GM23338 (cell line): ENCODE measurements at regions not wholly inside any gene's neighbourhood (a gene's known extent, or its start where the extent isn't known, plus 50 kb on each side); places are given as distances from the start of the nearest gene placed in this dataset.

Experiments used
- ATAC-seq: fragments of 200-7000 bp; cut with Tn5 transposase; 3 replicates; pipeline ENCODE4 v1.9.1; 2020
- DNase-seq: peaks from one replicate; pipeline ENCODE4 v3.0.0-alpha.2; 2015; ENCODE audit warnings: low spot score
- H2AFZ ChIP-seq: fragments of 200-600 bp; sonication (generic); 2 replicates; pipeline ENCODE4 v1.8.0; 2016; ENCODE audit warnings: antibody characterized with exemption, mild to moderate bottlenecking, moderate library complexity
- H3F3A ChIP-seq: fragments of 200-600 bp; sonication (generic); replicated peaks from 2 replicates; pipeline ENCODE4 v1.8.0; 2017; ENCODE audit warnings: antibody characterized with exemption, mixed run types, low read depth
- H3K27ac ChIP-seq: fragments of 200-600 bp; sonication (generic); 2 replicates; pipeline ENCODE4 v1.6.1; 2016; ENCODE audit warnings: low read depth
- H3K27me3 ChIP-seq: fragments of 200-600 bp; sonication (generic); 2 replicates; pipeline ENCODE4 v1.8.0; 2016; ENCODE audit warnings: mild to moderate bottlenecking, mixed run types, moderate library complexity; ENCODE audit not compliant: insufficient read depth
- H3K36me3 ChIP-seq: fragments of 200-600 bp; sonication (generic); 2 replicates; pipeline ENCODE4 v1.8.0; 2016; ENCODE audit warnings: mild to moderate bottlenecking; ENCODE audit not compliant: insufficient read depth
- H3K4me1 ChIP-seq: fragments of 200-600 bp; sonication (generic); 2 replicates; pipeline ENCODE4 v1.8.0; 2016; ENCODE audit warnings: mild to moderate bottlenecking, moderate library complexity; ENCODE audit not compliant: insufficient read depth
- H3K4me2 ChIP-seq: fragments of 200-600 bp; sonication (generic); 2 replicates; pipeline ENCODE4 v1.7.1; 2017; ENCODE audit warnings: mixed run types
- H3K4me3 ChIP-seq: fragments of 200-600 bp; sonication (generic); 2 replicates; pipeline ENCODE4 v1.6.1; 2016; ENCODE audit warnings: mixed run types
- H3K79me2 ChIP-seq: fragments of 200-600 bp; sonication (generic); replicated peaks from 2 replicates; pipeline ENCODE4 v1.8.0; 2017; ENCODE audit warnings: mild to moderate bottlenecking; ENCODE audit not compliant: insufficient read depth
- H3K9me2 ChIP-seq: fragments of 200-600 bp; sonication (generic); 2 replicates; pipeline ENCODE4 v1.8.0; 2017; ENCODE audit not compliant: insufficient read depth
- H4K20me1 ChIP-seq: fragments of 200-600 bp; sonication (generic); replicated peaks from 2 replicates; pipeline ENCODE4 v1.8.0; 2017; ENCODE audit warnings: mild to moderate bottlenecking; ENCODE audit not compliant: insufficient read depth
- H3K27ac Mint-ChIP-seq: 2 replicates; pipeline ENCODE4 v1.8.0; 2020; ENCODE audit warnings: inconsistent platforms, mild to moderate bottlenecking, moderate library complexity, mixed read lengths
- H3K27me3 Mint-ChIP-seq: 3 replicates; pipeline ENCODE4 v1.8.0; 2022; ENCODE audit warnings: low read depth, mild to moderate bottlenecking, moderate library complexity, mixed read lengths, inconsistent platforms; ENCODE audit not compliant: insufficient read depth, poor library complexity
- H3K36me3 Mint-ChIP-seq: 3 replicates; pipeline ENCODE4 v1.8.0; 2021; ENCODE audit warnings: low read depth, mild to moderate bottlenecking, inconsistent platforms, moderate library complexity, mixed read lengths
- H3K4me1 Mint-ChIP-seq: 3 replicates; pipeline ENCODE4 v1.8.0; 2020; ENCODE audit warnings: mild to moderate bottlenecking, inconsistent platforms, mixed read lengths
- H3K4me3 Mint-ChIP-seq: 3 replicates; pipeline ENCODE4 v1.8.0; 2021; ENCODE audit warnings: moderate library complexity, mild to moderate bottlenecking, inconsistent platforms, mixed read lengths
- H3K9me3 Mint-ChIP-seq: 3 replicates; pipeline ENCODE4 v1.8.0; 2020; ENCODE audit warnings: moderate library complexity, mild to moderate bottlenecking, inconsistent platforms, mixed read lengths
- ZNF114 ChIP-seq: fragments of 250-450 bp; sonication (Bioruptor Pico); IDR thresholded peaks from 2 replicates; pipeline ENCODE4 v1.5.0; 2020; ENCODE audit warnings: mild to moderate bottlenecking, moderate library complexity
- ZNF462 ChIP-seq: fragments of 250-450 bp; sonication (Bioruptor Pico); IDR thresholded peaks from 2 replicates; pipeline ENCODE4 v1.5.0; 2020; ENCODE audit warnings: mild to moderate bottlenecking, moderate library complexity

- DNase-seq, result no peak
- H3K79me2 ChIP-seq, result no peaks in the 10 kb centered on the region
- no peak overlapping the region for H2AFZ ChIP-seq
- no peak for ATAC-seq
- peaks cover 13% of the 10 kb centered on the region for H3K4me1 ChIP-seq
- no peak overlapping the region for H3K27ac ChIP-seq
- H4K20me1 ChIP-seq, result no peaks in the 10 kb centered on the region
- TF ChIP-seq ZNF114 (CRISPR knock-in tag), result no peak
- peaks cover 3% of the 10 kb centered on the region for H3K27me3 Mint-ChIP-seq
- H3K9me2 ChIP-seq, result peaks cover 3% of the 10 kb centered on the region; the same call in 1 of the 2 replicates
- no peaks in the 10 kb centered on the region for H3K9me3 Mint-ChIP-seq
- H3K4me3 ChIP-seq, result no peak overlapping the region
- H3K4me3 Mint-ChIP-seq, result no peak overlapping the region
- H3F3A ChIP-seq, result peaks cover 11% of the 10 kb centered on the region
- no peaks in the 10 kb centered on the region for H3K36me3 Mint-ChIP-seq
- peaks cover 14% of the 10 kb centered on the region for H3K4me1 Mint-ChIP-seq
- no peak overlapping the region for H3K27ac Mint-ChIP-seq
- no peaks in the 10 kb centered on the region for H3K36me3 ChIP-seq
- no peaks in the 10 kb centered on the region for H3K27me3 ChIP-seq
- H3K4me2 ChIP-seq, result no peak overlapping the region
These were observed 95.0 kb upstream of the MAP3K7 start for GRCh38 chr6:90681863-90682262.

DNA sequence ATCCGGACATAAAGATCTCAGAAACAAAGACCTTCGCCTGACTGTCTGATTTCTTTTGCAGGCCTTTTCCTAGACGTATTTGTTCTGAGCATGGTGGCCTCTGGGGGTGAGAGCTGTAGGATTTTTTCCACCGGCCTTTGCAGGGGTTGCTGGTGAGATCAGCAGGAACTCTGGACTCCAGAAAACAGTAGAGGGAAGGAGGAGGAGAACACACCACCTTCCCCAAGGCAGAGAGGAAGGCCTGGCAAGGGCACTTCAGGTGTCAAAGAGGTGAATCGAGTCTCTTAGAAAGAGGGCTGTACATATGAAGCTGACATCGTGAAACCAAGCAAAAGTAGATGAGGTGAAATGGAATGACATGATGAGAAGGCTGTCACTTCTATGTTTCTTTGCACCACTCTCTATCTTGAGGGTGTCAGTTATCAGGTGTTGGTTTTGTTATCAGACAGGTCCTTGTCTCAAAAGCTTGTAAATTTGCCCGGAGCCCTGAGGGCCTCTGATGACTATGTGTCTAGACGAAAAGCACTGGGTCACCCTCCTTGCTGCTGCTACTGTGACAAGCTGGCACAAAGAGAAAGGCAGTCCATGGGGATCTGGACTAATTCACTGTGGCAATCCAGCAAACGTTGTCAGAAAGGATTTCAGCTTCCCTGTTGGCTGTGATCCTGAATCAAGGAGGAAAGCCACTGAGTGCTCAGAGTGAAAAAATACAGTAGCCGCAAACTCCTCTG, 91.3 kb upstream of the MAP3K7 start:
- DNase-seq, result no peak
- H2AFZ ChIP-seq, result no peak overlapping the region
- Mint-ChIP-seq H3K36me3 (no peaks in the 10 kb centered on the region), H3K4me3 (no peak overlapping the region), H3K4me1 (peaks cover 46% of the 10 kb centered on the region), H3K9me3 (no peaks in the 10 kb centered on the region), H3K27ac (peak overlapping the region; percentile 50; the same call in 1 of the 2 replicates), H3K27me3 (peaks cover 7% of the 10 kb centered on the region)
- H3K36me3 ChIP-seq, result no peaks in the 10 kb centered on the region
- no peak overlapping the region for H3K4me3 ChIP-seq
- no peaks in the 10 kb centered on the region for H4K20me1 ChIP-seq
- H3K4me1 ChIP-seq, result peaks cover 35% of the 10 kb centered on the region
- no peak for ATAC-seq
- no peak overlapping the region for H3K4me2 ChIP-seq
- H3K27me3 ChIP-seq, result no peaks in the 10 kb centered on the region
- H3K79me2 ChIP-seq, result no peaks in the 10 kb centered on the region
- H3F3A ChIP-seq, result peaks cover 17% of the 10 kb centered on the region
- H3K27ac ChIP-seq, result peak overlapping the region; percentile 92; the same call in 1 of the 2 replicates
- no peaks in the 10 kb centered on the region for H3K9me2 ChIP-seq
- TF ChIP-seq ZNF462 (CRISPR knock-in tag), result no peak
